ENCODE measurements at regions not wholly inside any gene's neighbourhood (a gene's known extent, or its start where the extent isn't known, plus 50 kb on each side); places are given as distances from the start of the nearest gene placed in this dataset.

DNA sequence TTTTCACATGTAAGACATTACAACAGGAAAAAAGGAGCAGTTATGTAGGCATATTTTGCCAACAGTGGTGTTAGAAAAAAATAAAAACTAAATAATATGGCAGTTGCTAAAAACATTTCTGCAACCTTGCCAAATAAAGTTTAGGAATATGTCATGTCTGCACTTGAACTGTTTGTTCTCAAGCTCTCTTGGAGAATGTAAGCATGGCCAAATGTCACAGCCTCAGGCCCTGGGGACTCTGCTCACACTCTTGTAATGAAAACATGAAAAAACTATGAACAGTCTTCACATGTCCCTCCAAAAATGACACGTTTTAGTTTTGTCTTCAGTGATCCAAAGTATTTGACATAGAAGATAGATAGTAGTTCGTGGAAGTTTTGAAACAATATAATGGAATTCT, 753.3 kb downstream of the LTN1 start:
- DNase-seq (ENCODE audit: extremely low spot score, insufficient read length, low read depth): no peak
- no peak for FAIRE-seq

DNA sequence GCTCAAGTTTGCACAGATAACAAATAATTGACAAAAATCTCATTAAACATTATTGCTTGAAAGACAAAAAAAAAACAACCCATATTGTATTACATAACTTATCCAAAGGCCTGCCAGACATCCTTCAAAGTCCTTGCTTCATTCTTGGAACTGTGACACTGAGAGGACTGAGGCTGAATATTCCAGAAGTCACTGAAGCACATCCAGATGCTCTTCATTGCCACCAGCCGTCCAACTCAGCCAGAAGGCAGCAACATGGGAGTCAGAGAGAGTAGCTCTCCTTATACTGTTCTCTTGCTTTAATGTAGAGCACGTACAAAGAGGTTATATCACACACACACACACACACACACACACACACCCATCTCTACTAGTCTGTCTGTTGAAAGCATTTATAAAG, 755.0 kb downstream of the LTN1 start:
- DNase-seq (ENCODE audit: extremely low spot score, insufficient read length, low read depth) (no peak), FAIRE-seq (no peak)

GRCh38 chr21:28235169-28235895, 757.3 kb downstream of the LTN1 start:
- FAIRE-seq (no peak), DNase-seq (ENCODE audit: extremely low spot score, insufficient read length, low read depth) (no peak)

DNA sequence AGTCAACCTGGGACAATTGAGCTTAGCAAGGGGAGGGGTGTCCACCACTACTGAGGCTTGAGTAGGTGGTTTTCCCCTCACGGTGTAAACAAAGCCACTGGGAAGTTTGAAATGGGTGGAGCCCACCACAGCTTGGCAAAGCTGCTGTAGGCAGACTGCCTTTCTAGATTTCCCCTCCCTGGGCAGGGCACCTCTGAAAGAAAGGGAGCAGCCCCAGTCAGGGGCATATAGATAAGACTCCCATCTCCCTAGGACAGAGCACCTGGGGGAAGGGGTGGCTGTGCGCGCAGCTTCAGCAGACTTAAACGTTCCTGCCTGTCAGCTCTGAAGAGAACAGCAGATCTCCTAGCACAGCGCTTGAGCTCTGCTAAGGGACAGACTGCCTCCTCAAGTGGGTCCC, 758.4 kb downstream of the LTN1 start:
- DNase-seq (ENCODE audit: extremely low spot score, insufficient read length, low read depth): no peak
- FAIRE-seq: no peak

- FAIRE-seq (no peak), DNase-seq (ENCODE audit: extremely low spot score, insufficient read length, low read depth) (no peak)
These were observed 759.0 kb downstream of the LTN1 start for GRCh38 chr21:28233536-28234220.

GRCh38 chr21:28230559-28230958, 762.1 kb downstream of the LTN1 start:
- FAIRE-seq (no peak), DNase-seq (ENCODE audit: extremely low spot score, insufficient read length, low read depth) (no peak)

GRCh38 chr21:28229814-28230213, 762.9 kb downstream of the LTN1 start:
- DNase-seq (ENCODE audit: extremely low spot score, insufficient read length, low read depth): no peak
- no peak for FAIRE-seq

GRCh38 chr21:28228636-28228995, 764.1 kb downstream of the LTN1 start:
- no peak for FAIRE-seq
- DNase-seq (ENCODE audit: extremely low spot score, insufficient read length, low read depth): no peak

DNA sequence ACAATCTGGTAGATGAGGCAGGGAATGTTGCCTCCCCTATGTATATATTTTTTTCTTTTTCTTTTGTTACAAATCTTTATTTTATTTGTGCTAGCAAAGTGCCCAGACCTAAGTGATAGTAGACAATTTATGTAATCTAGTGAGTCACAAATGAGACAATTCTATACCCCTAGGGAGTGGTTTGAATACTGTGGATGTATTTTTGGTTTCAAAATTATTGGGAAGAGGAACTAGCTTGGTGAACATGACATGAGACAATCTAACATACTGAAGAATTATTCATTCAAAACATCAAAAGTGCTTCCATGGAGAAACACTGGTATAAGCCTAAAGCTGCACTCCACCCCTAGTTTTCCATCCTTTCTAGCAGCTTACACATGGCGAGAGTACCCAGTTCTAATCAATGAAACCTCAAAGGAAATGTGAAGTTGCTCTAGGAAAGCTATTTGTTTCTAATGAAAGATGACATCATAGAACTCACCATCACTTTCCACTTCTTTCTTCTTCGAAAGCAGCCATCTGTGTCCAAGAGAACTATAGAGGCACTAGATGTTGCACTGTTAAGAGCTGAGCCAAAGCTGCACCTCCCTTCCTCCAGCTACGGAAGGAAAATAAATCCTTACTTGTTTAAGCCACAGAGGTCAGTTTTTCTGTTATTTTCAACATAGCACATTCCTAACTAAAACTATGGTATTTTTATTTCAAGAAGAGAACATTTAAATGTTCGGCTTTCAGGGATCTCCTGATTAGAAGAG, 764.6 kb downstream of the LTN1 start:
- DNase-seq (ENCODE audit: extremely low spot score, insufficient read length, low read depth): no peak
- no peak for FAIRE-seq

DNA sequence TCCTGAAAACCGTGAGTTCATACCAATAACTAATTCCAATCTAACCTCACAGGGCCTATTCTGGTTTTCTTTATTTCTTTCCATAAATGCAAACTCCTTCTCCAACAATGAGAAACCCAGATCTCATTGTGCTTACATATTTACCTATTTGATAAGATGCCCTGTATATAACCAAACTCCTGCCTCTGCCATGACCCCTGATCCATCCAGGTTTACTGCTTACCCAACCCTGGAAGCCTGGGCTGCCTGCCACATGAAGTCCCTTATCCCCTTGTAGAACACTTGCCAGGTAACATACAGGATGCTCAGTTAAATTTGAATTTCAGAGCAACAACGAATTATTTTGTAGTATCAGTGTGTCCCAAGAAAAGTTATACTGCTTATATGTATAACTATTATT, 766.1 kb downstream of the LTN1 start:
- DNase-seq (ENCODE audit: extremely low spot score, insufficient read length, low read depth) (no peak), FAIRE-seq (no peak)

DNA sequence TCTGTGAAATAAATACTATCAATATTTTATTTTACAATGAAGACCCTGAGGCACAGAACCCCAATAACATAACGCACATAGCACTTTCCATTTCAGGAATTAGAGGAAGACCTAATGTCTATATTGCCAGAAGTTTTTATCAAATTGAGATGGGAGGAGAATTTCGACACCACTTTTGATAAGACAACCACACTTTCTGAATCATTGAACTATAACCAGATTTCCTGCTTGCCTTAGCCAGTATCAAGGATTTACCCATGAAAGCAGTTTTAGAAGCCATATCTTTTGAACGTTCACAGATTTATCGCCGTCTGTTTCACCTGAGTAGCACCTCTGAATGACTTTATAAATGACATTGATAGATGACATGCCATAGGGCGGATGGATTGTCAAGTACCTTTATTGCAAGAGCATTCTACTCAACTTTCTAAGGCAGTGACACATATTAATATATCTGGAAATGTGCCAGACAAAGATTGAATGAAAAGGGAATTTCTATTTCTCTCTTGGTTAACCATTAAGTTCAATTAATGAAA, 768.4 kb downstream of the LTN1 start:
- DNase-seq (ENCODE audit: extremely low spot score, insufficient read length, low read depth) (no peak), FAIRE-seq (no peak)

GRCh38 chr21:28221984-28222383, 770.7 kb downstream of the LTN1 start:
- no peak for FAIRE-seq

GRCh38 chr21:28220680-28221079, 772.0 kb downstream of the LTN1 start:
- no peak for FAIRE-seq

More at GRCh38 chr21:28221984-28222383, 770.7 kb downstream of the LTN1 start:
- DNase-seq (ENCODE audit: extremely low spot score, insufficient read length, low read depth): no peak

DNA sequence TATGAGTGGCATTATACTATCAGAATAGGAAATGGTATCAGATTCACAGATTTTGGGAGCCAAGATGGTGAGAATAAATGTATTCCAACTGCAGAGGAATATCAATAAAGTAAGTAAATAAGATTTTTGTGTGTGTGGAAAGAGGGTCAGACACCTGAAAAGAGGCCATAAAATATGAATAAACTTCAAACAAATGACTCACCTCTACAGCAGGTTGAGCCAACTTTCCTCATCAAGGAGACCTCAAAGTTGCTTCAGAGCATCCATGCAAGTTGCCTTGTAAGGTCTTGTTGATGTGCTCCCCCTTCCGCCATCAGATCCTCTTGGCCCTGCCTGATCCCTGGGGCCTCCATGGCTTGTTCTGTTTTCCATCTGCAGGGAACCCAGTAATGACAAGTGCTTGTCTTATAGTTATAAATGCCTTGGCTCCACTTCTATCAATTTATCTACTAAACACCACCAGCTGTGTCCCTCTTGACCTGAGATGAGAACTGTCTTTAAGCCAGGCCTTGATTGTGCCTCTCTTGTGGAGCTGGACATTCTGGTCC, 775.6 kb downstream of the LTN1 start:
- FAIRE-seq (no peak), DNase-seq (ENCODE audit: extremely low spot score, insufficient read length, low read depth) (no peak)

More at GRCh38 chr21:28220680-28221079, 772.0 kb downstream of the LTN1 start:
- DNase-seq (ENCODE audit: extremely low spot score, insufficient read length, low read depth): no peak

GRCh38 chr21:28215214-28215954, 777.3 kb downstream of the LTN1 start:
- no peak for DNase-seq (ENCODE audit: extremely low spot score, insufficient read length, low read depth)

DNA sequence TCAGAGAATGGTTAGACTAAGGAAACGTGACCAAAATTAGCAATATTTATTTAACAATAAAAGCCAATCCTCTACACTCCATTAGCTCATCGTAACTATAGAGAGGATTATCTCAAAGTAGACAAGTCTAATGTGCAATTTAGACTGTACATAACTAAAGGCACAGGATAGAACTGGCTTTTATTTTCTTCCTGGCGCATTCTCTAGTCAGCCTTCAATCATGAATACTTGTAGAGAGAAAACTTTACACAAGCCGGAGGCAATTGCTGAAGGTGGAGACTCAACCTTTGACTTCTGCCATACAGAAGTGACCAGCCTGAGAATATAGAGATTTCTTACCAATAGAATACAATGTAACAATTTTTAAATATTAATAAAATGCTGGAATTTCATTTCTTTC, 777.9 kb downstream of the LTN1 start:
- DNase-seq (ENCODE audit: extremely low spot score, insufficient read length, low read depth) (no peak), FAIRE-seq (no peak)

More at GRCh38 chr21:28215214-28215954, 777.3 kb downstream of the LTN1 start:
- FAIRE-seq: no peak

DNA sequence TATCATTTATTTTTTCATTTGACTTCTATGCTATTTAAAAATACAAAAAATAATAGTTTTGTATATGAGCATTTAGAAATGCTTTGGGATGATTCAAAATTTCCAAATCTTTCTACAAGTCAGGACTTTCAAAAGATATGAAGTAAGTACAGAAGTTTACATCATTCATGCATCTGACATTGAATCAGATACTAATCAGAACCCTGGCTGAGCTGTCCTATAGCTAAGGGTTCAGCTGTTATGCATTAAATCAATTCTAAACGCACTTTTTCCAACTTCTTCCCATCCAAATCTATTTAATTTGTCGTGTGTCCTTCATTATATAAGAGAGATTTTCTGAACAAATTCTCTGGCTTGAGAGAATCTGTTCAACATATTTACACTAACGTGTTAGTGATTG, 779.4 kb downstream of the LTN1 start:
- FAIRE-seq (no peak), DNase-seq (ENCODE audit: extremely low spot score, insufficient read length, low read depth) (no peak)

GRCh38 chr21:28212061-28212460, 780.6 kb downstream of the LTN1 start:
- no peak for DNase-seq (ENCODE audit: extremely low spot score, insufficient read length, low read depth)
- no peak for FAIRE-seq

DNA sequence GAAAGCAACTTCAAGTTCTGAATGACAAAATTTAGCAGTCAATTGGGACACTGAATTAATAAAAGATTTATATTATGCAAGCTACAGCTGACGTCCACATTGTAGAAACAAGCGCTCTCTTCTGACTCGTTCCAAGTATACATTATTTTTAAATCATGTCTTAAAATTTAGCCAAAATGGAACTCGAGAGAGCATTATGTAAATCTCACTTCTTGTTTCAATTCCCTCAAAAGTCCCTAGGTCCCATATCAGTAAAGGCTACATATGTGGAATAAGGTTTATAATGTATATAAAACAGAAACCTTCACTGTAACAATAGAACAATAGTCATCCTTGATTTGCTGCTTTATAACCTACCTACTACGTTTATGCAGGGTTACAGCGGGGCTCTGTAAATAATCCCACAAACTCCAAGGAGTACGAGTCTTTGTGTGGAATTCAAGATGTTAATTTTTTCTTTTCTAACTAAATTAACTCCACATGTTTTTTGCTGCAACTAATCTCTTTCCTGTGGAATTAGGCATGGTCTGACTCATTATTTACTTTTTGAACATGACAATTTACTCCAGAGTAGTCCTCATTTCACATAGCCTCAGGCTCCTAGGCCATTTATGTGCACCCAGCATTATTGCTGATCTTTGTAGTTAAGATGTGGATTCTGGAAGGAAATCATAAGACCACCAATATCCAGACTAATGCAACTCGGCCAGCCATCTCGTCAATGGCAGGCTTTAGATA, 785.1 kb downstream of the LTN1 start:
- no peak for FAIRE-seq
- no peak for DNase-seq (ENCODE audit: extremely low spot score, insufficient read length, low read depth)

Data from GM18507 (cell line).